HG03432 (cell line): ENCODE measurements at regions not wholly inside any gene's neighbourhood (a gene's known extent, or its start where the extent isn't known, plus 50 kb on each side); places are given as distances from the start of the nearest gene placed in this dataset.

Experiments used
- ATAC-seq: cut with Tn5 transposase; IDR thresholded peaks from one replicate; pipeline ENCODE4 v1.9.1; 2021; ENCODE audit warnings: mild to moderate bottlenecking, moderate library complexity; ENCODE audit not compliant: unreplicated experiment

DNA sequence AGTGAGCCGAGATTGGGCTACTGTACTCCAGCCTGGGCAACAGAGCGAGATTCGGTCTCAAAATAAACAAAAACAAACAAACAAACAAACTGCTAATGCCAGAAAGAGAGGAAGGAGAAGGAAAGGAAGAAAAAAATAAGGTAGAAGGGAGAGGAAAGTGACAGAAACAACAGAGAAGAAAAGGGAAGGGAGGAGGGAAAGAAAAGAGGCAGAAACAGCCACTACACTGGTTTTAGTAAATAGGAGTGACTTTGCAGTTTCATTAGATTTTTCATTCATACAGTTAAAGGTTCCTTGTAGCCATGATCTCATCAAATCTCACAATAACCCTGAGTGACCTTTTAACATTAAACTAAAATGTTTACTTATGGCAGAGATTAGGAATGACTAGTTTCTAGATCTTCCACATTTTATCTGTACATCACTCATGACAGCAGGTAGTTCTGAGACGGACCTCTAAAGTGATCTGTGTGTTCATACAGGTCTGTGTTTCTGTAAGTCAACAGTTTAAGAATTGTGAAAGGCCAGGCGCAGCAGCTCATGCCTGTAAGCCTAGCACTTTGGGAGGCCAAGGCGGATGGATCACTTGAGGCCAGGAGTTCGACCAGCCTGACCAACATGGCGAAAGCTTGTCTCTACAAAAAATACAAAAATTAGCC, 191.3 kb upstream of the KLF14 start:
- ATAC-seq: no peak

DNA sequence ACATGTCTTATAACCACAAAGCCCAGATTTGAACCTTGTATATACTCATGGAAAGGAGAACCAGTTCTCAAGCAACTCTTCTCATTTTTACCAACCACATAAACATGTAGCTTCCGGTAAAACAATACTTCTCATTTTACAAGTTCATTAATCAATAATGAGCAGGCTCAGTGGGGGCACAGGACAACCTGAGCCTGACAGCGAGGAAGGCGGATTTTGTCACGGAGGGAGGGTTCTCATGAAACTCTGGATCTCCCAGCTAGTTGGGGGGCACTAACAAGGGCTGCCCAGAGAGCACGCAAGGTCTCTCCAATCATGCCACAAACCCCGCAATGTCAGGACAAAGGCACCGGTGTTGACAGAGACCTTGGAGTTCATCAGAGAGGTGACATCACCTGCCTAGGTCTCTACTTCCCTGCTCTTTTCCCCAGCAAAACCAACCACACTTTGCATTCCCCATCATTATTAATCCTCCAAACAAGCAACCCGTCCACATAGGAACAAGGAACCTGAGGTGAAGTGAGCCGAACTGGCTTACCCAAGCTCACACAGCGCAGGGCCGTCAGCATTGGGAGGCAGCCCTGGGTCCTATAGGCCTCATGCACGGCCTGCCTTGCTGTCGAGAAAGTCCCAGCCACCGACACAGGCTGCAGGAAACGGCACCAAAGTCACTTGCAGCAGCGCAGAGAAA, 192.1 kb upstream of the KLF14 start:
- no peak for ATAC-seq

GRCh38 chr7:130927062-130927461, 193.1 kb upstream of the KLF14 start:
- no peak for ATAC-seq

DNA sequence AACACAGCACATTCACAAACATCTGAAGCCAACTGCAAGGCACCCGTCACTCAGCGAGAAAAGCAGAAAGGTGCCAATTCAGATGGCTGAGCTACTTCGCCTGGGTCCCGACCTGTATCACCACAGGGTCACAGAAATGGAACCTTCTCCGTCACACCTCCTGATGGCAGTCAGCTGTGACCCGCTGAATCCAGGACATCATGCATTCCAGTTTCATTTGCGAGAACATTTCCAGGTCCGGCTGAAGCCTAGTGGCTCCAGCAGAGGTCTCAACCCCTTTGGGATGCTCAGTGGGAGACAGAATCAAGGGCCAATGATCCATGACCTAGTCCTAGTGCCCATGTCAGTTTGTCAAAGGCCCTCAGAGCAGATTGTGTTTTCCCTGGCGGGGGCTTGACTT, 193.6 kb upstream of the KLF14 start:
- no peak for ATAC-seq

DNA sequence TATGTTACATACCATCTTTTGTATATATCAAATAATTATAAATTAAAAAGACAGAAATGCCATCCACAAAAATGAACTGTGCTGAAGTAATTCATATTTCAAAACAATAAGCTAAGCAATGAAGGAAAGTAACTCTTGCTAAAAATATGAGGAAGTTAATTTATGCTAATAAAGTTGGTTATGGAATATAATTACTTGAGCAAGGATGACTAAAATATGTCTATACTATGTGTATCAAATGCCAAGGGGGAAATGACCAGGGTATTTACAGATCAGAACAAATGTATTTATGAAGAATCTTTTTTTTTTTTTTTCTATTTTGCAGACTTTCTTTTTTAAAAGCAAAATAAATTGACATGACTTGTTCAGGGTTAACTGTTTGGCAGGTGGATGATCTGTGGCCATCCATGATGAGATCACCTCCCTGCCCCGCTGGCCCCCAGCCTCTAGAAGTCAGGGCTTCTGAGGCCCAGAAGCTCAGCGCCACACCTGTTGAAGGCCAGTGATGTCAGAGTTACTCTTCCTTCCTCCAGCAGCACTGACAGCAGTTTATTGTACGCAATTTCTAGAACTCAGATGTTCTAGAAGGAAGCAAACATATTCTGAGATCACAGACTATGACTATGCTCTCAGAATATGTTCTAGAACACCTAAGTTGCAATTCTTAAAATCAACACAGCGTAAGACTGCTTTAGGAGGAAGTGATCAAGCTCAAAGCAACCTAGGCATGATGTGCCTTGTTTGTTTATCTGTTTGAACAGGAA, 196.1 kb upstream of the KLF14 start:
- no peak for ATAC-seq

DNA sequence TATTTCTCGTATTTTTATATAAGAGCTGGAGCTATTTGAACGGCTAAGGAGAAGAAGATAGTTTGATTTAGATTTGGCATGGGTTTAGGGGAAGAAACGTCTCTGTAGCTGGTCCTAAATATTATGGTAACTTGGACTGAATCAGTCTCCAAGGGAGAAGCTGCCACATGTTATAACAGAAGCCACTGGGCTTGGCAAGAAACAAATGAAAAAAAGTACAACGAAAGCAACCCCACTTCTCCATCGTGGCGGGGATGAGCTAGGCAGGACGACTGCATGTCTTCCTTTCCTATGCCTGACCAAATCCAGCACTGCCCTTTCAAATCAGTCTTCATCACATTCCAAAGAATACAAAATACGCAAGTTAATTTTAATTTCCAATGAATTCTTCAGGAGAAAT, 196.7 kb upstream of the KLF14 start:
- ATAC-seq: no peak

GRCh38 chr7:130931423-130931822, 197.4 kb upstream of the KLF14 start:
- ATAC-seq: no peak

- no peak for ATAC-seq
These were observed 198.1 kb upstream of the KLF14 start for GRCh38 chr7:130932088-130932487.

GRCh38 chr7:130932667-130933432, 198.8 kb upstream of the KLF14 start:
- ATAC-seq: no peak

DNA sequence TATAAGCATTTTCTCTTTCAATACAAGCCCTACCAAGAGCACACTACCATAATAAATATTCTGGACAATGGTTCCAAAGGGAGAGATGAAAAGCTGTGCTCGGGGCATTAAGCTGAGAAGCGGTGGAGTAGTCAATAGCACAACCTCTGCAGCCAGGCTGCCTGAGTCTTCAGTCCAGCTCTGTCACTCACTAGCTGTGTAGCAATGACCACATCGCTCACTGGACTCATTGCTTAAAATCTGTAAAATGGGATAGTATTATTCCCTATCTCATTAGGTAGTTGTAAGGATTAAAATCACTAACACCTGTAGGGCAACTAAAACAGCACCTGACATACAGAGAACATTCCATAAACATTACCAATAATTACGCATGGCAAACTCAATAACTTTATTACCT, 199.9 kb upstream of the KLF14 start:
- no peak for ATAC-seq

DNA sequence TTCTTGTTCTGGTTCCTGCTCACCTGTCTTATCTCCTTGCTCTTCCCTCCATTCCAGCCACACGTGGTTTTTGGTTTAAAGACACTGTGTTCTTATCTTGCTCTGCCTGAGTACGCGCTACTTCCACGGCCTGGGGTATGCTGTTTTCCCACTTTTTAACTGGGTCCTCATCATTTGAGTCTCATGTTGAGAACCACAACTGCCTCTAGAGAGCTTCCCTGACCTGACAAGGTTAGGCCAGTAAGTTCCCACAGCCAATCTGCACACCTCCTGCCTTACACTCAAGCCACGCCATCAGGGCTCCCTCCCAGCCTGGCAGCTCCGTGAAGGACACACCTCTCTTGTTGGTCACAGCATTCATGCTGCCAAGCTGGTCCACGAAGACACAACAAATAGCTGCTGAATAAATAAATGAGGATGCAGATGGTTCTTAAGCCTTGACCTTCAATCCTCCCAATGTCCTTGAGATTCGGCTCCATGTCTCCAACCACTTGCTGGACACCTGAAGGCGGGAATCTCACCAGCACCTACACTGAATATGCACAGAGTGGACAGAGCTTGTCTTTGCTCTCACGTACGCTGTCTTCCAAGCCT, 201.7 kb upstream of the KLF14 start:
- ATAC-seq: no peak

- ATAC-seq: no peak
These were observed 202.4 kb upstream of the KLF14 start for GRCh38 chr7:130936202-130936931.

DNA sequence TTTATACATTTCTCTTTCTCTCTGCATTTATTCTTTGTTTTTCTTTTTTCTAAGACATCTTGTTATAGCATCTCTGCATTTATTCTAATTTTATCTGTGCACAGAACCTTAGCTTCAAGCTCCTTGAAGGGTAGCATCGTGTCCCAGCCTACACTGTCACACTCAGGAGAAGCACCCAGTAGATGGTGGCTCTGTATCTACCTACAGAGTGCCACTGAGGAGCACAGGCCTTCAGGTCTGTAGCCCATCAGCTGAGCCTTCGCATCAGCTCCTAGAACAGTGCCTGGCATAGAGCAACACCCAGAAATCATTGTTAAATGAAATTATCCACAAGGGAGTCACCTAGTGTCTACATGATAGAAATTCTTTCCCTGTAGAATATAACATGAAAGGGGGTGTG, 203.0 kb upstream of the KLF14 start:
- no peak for ATAC-seq

GRCh38 chr7:130937830-130938229, 203.8 kb upstream of the KLF14 start:
- ATAC-seq: no peak

DNA sequence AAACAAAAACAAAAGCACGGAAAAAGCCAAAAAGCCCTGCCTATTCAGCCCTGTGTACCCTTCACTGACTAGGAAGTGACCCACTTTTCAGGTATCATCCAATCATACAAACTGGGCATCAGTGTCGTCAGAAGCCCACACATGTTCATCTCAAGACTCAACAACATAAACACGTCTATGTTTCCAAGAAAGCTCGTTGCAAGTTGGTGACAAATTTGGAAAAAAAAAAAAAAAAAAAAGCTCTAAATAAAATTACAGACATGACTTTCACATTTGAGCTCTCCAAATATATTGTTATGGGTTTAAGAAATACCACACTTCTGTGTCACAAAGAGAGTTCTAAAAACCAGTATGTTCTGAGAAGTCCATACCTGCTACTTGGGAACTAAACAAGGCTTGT, 204.7 kb upstream of the KLF14 start:
- ATAC-seq: no peak

- ATAC-seq: no peak
These were observed 205.5 kb upstream of the KLF14 start for GRCh38 chr7:130939321-130940095.

- no peak for ATAC-seq
These were observed 206.3 kb upstream of the KLF14 start for GRCh38 chr7:130940326-130940725.

DNA sequence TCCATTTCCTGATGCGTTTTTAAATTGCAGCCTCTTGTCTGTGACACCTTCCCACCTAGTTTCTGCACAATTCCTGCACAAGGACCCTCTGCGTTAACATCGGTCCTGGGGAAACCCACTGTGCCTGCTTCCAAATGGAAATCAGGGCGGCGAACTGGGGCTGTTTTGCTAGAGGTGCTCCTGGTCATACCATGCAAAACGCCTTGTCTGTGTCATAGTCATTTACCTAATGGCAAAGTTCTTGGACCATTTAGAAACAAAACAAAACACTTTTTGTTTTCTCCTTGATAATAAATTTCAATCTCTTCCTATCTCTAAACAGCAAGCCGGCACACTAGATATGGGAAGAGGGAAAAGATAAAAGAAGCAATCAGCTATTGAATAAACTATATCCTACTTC, 206.9 kb upstream of the KLF14 start:
- ATAC-seq: no peak
